ENCODE measurements at regions not wholly inside any gene's neighbourhood (a gene's known extent, or its start where the extent isn't known, plus 50 kb on each side); places are given as distances from the start of the nearest gene placed in this dataset.

DNA sequence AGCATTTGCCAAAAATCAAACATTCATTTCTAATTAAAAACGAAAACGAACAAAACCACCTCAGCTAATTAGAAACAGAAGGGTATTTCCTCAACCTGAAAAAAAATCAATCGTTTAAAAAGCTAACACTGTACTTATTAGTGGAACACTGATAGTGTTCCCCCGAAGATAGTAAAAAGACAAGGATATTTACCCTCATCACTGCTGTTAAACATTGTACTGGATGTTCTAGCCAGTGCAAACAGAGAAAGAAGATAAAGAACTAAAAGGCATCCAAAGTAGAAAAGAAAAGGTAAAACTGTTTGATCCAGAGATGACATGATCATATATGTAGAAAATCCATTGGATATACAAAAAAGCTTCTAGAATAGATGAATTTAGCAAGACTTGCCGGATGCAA lies 508.3 kb downstream of the DMRTA1 start:
- TF ChIP-seq, protein P1, sequence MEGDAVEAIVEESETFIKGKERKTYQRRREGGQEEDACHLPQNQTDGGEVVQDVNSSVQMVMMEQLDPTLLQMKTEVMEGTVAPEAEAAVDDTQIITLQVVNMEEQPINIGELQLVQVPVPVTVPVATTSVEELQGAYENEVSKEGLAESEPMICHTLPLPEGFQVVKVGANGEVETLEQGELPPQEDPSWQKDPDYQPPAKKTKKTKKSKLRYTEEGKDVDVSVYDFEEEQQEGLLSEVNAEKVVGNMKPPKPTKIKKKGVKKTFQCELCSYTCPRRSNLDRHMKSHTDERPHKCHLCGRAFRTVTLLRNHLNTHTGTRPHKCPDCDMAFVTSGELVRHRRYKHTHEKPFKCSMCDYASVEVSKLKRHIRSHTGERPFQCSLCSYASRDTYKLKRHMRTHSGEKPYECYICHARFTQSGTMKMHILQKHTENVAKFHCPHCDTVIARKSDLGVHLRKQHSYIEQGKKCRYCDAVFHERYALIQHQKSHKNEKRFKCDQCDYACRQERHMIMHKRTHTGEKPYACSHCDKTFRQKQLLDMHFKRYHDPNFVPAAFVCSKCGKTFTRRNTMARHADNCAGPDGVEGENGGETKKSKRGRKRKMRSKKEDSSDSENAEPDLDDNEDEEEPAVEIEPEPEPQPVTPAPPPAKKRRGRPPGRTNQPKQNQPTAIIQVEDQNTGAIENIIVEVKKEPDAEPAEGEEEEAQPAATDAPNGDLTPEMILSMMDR (IDR thresholded peaks at IDR 0.05), result no peak
- no peak for TF ChIP-seq EP300 (IDR thresholded peaks at IDR 0.05)
- TF ChIP-seq POLR2AphosphoS5 (IDR thresholded peaks at IDR 0.05), result no peak

Measured in esophagus muscularis mucosa (tissue), 4 donors.